Gastroesophageal sphincter (tissue), 3 donors: ENCODE measurements at regions not wholly inside any gene's neighbourhood (a gene's known extent, or its start where the extent isn't known, plus 50 kb on each side); places are given as distances from the start of the nearest gene placed in this dataset.

Source experiments
- POLR2A ChIP-seq, 2 donors: fragments of 450-650 bp; IDR thresholded peaks; one replicate each; pipeline ENCODE4 v1.6.1; 2017; ENCODE audit warnings: antibody characterized with exemption in 2 of 2, mild to moderate bottlenecking in 2 of 2, moderate library complexity in 1 of 2
- TF ChIP-seq, protein P1 (sequence below), 4 experiments: fragments of 200-600 bp in 2 of 4; fragments of 450-650 bp in 2 of 4; sonication (generic) in 1 of 4; IDR thresholded peaks; one replicate each; pipeline ENCODE4 v1.5.1; 2017 to 2019; ENCODE audit warnings: antibody characterized with exemption in 4 of 4, mild to moderate bottlenecking in 2 of 4, moderate library complexity in 2 of 4

DNA sequence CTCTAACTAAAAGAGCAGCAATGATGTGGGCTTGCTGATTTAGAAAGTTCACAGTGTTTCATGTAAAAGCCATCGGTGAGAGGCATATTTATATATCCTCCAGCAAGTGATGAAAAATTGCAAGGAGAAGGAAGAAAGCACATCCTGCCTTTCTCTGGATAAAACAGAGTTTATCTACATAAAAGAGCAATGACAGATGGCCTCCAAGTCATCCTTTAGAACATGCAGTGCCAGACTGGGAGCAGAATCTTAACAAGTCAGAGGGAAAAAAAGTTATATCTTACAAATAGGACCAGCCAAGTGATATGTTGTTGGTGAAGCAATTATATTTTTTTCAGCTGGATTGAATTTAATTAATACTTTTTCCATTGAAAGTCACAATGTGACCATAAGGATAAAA, 253.8 kb upstream of the MGMT start:
- TF ChIP-seq POLR2A (IDR thresholded peaks at IDR 0.05): no peak
- TF ChIP-seq, protein P1, sequence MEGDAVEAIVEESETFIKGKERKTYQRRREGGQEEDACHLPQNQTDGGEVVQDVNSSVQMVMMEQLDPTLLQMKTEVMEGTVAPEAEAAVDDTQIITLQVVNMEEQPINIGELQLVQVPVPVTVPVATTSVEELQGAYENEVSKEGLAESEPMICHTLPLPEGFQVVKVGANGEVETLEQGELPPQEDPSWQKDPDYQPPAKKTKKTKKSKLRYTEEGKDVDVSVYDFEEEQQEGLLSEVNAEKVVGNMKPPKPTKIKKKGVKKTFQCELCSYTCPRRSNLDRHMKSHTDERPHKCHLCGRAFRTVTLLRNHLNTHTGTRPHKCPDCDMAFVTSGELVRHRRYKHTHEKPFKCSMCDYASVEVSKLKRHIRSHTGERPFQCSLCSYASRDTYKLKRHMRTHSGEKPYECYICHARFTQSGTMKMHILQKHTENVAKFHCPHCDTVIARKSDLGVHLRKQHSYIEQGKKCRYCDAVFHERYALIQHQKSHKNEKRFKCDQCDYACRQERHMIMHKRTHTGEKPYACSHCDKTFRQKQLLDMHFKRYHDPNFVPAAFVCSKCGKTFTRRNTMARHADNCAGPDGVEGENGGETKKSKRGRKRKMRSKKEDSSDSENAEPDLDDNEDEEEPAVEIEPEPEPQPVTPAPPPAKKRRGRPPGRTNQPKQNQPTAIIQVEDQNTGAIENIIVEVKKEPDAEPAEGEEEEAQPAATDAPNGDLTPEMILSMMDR (IDR thresholded peaks at IDR 0.05): no peak
